Endothelial cell of umbilical vein (primary cell): ENCODE measurements at regions not wholly inside any gene's neighbourhood (a gene's known extent, or its start where the extent isn't known, plus 50 kb on each side); places are given as distances from the start of the nearest gene placed in this dataset.

Source experiments
- CTCF ChIP-seq, 2 donors: IDR thresholded peaks; 1 replicate in 1 of 2; 2 replicates in 1 of 2; pipeline ENCODE4 v1.5.1; 2011; ENCODE audit warnings: low read length in 2 of 2, mild to moderate bottlenecking in 2 of 2, moderate library complexity in 2 of 2, control low read depth in 1 of 2, inconsistent platforms in 1 of 2, low read depth in 1 of 2; ENCODE audit not compliant: insufficient read depth in 1 of 2; ENCODE audit errors: extremely low read depth in 1 of 2
- POLR2A ChIP-seq: IDR thresholded peaks from 2 replicates; pipeline ENCODE4 v1.6.1; 2012; ENCODE audit warnings: low read depth, mild to moderate bottlenecking, control low read depth, low read length
- POLR2AphosphoS5 ChIP-seq: IDR thresholded peaks from 2 replicates; pipeline ENCODE4 v1.6.1; 2012; ENCODE audit warnings: low read depth, mild to moderate bottlenecking, control low read depth, low read length, moderate library complexity; ENCODE audit not compliant: insufficient read depth

- TF ChIP-seq POLR2AphosphoS5 = no peak
- no peak for TF ChIP-seq CTCF (IDR thresholded peaks at IDR 0.05; ENCODE audit: extremely low read depth in 1 of 2, insufficient read depth in 1 of 2, low read depth in 1 of 2, low read length in 2 of 2)
- no peak for TF ChIP-seq POLR2A
Measured at GRCh38 chr2:105621038-105621437, 123.7 kb upstream of the NCK2 start.
